Activated naive CD8-positive, alpha-beta T cell treated with anti-CD3 and anti-CD28 coated beads, Interleukin-2, amount 50 U/mL, for 24 hours (primary cell): ENCODE measurements at regions not wholly inside any gene's neighbourhood (a gene's known extent, or its start where the extent isn't known, plus 50 kb on each side); places are given as distances from the start of the nearest gene placed in this dataset.

Experiments used
- ATAC-seq: fragments of 150-1000 bp; cut with Tn5 transposase; one replicate; pipeline ENCODE4 v1.10.0; 2021
- DNase-seq: peaks from one replicate; pipeline ENCODE4 v3.0.0; 2021
- H3K27ac Mint-ChIP-seq: one replicate; pipeline ENCODE4 v1.8.0; 2021; ENCODE audit warnings: mild to moderate bottlenecking, mixed read lengths
- H3K27me3 Mint-ChIP-seq: one replicate; pipeline ENCODE4 v1.8.0; 2021; ENCODE audit warnings: mixed read lengths
- H3K36me3 Mint-ChIP-seq: one replicate; pipeline ENCODE4 v1.8.0; 2021; ENCODE audit warnings: low read depth, mixed read lengths
- H3K4me1 Mint-ChIP-seq: one replicate; pipeline ENCODE4 v1.8.0; 2021; ENCODE audit warnings: mixed read lengths
- H3K4me3 Mint-ChIP-seq: one replicate; pipeline ENCODE4 v1.8.0; 2021; ENCODE audit warnings: mild to moderate bottlenecking, moderate library complexity, mixed read lengths
- H3K9me3 Mint-ChIP-seq: one replicate; pipeline ENCODE4 v1.8.0; 2021; ENCODE audit warnings: mixed read lengths

- DNase-seq (peak; percentile 7), ATAC-seq (no peak)
- H3K9me3 Mint-ChIP-seq, result no peaks in the 10 kb centered on the region
- peaks cover 4% of the 10 kb centered on the region for H3K27me3 Mint-ChIP-seq
- no peak overlapping the region for H3K27ac Mint-ChIP-seq
- H3K4me1 Mint-ChIP-seq, result no peaks in the 10 kb centered on the region
- H3K4me3 Mint-ChIP-seq, result no peak overlapping the region
- no peaks in the 10 kb centered on the region for H3K36me3 Mint-ChIP-seq
These were observed 83.7 kb upstream of the ZNF469 start for GRCh38 chr16:88298833-88299745.

GRCh38 chr16:88299751-88300462 is 82.9 kb upstream of the ZNF469 start:
- Mint-ChIP-seq H3K27ac (no peak overlapping the region), H3K36me3 (no peaks in the 10 kb centered on the region), H3K4me1 (no peaks in the 10 kb centered on the region), H3K4me3 (no peak overlapping the region), H3K9me3 (no peaks in the 10 kb centered on the region), H3K27me3 (peaks cover 4% of the 10 kb centered on the region)
- ATAC-seq, result no peak
- DNase-seq, result no peak

GRCh38 chr16:88300463-88300835 is 82.3 kb upstream of the ZNF469 start:
- ATAC-seq, result no peak
- Mint-ChIP-seq H3K9me3 (peaks cover under 1% of the 10 kb centered on the region), H3K27ac (no peak overlapping the region), H3K4me3 (no peak overlapping the region), H3K4me1 (no peaks in the 10 kb centered on the region), H3K27me3 (peaks cover 4% of the 10 kb centered on the region), H3K36me3 (no peaks in the 10 kb centered on the region)
- no peak for DNase-seq

GRCh38 chr16:88301431-88301830 is 81.3 kb upstream of the ZNF469 start:
- Mint-ChIP-seq H3K4me1 (no peaks in the 10 kb centered on the region), H3K27me3 (peaks cover 2% of the 10 kb centered on the region), H3K9me3 (peaks cover 5% of the 10 kb centered on the region), H3K27ac (no peak overlapping the region), H3K36me3 (no peaks in the 10 kb centered on the region), H3K4me3 (no peak overlapping the region)
- no peak for DNase-seq
- no peak for ATAC-seq

GRCh38 chr16:88301886-88302285 is 80.9 kb upstream of the ZNF469 start:
- H3K36me3 Mint-ChIP-seq, result no peaks in the 10 kb centered on the region
- no peak overlapping the region for H3K27ac Mint-ChIP-seq
- H3K9me3 Mint-ChIP-seq, result peaks cover 5% of the 10 kb centered on the region
- H3K4me1 Mint-ChIP-seq, result no peaks in the 10 kb centered on the region
- H3K27me3 Mint-ChIP-seq, result no peaks in the 10 kb centered on the region
- DNase-seq (no peak), ATAC-seq (no peak)
- no peak overlapping the region for H3K4me3 Mint-ChIP-seq

- Mint-ChIP-seq H3K36me3 (no peaks in the 10 kb centered on the region), H3K27ac (no peak overlapping the region), H3K4me3 (no peak overlapping the region), H3K27me3 (no peaks in the 10 kb centered on the region), H3K9me3 (peaks cover 5% of the 10 kb centered on the region), H3K4me1 (no peaks in the 10 kb centered on the region)
- DNase-seq, result no peak
- no peak for ATAC-seq
These were observed 80.1 kb upstream of the ZNF469 start for GRCh38 chr16:88302666-88303065.

GRCh38 chr16:88303405-88303804 is 79.4 kb upstream of the ZNF469 start:
- H3K27ac Mint-ChIP-seq, result no peak overlapping the region
- H3K36me3 Mint-ChIP-seq, result no peaks in the 10 kb centered on the region
- ATAC-seq, result no peak
- no peaks in the 10 kb centered on the region for H3K27me3 Mint-ChIP-seq
- H3K9me3 Mint-ChIP-seq, result peaks cover 5% of the 10 kb centered on the region
- H3K4me1 Mint-ChIP-seq, result no peaks in the 10 kb centered on the region
- H3K4me3 Mint-ChIP-seq, result no peak overlapping the region
- no peak for DNase-seq

GRCh38 chr16:88303890-88304819 is 78.6 kb upstream of the ZNF469 start:
- H3K4me3 Mint-ChIP-seq, result no peak overlapping the region
- H3K36me3 Mint-ChIP-seq, result no peaks in the 10 kb centered on the region
- peaks cover 2% of the 10 kb centered on the region for H3K27me3 Mint-ChIP-seq
- H3K27ac Mint-ChIP-seq, result no peak overlapping the region
- peaks cover 5% of the 10 kb centered on the region for H3K9me3 Mint-ChIP-seq
- H3K4me1 Mint-ChIP-seq, result no peaks in the 10 kb centered on the region
- ATAC-seq (no peak), DNase-seq (no peak)

GRCh38 chr16:88305176-88305575 is 77.6 kb upstream of the ZNF469 start:
- ATAC-seq, result no peak
- no peaks in the 10 kb centered on the region for H3K4me1 Mint-ChIP-seq

GRCh38 chr16:88306411-88306810 is 76.3 kb upstream of the ZNF469 start:
- no peak overlapping the region for H3K27ac Mint-ChIP-seq
- H3K4me3 Mint-ChIP-seq, result no peak overlapping the region
- no peak for ATAC-seq

More at GRCh38 chr16:88305176-88305575, 77.6 kb upstream of the ZNF469 start:
- DNase-seq, result no peak
- Mint-ChIP-seq H3K4me3 (no peak overlapping the region), H3K36me3 (no peaks in the 10 kb centered on the region), H3K27me3 (peaks cover 2% of the 10 kb centered on the region), H3K9me3 (peaks cover 5% of the 10 kb centered on the region), H3K27ac (no peak overlapping the region)

GRCh38 chr16:88306860-88307545 is 75.8 kb upstream of the ZNF469 start:
- no peak for DNase-seq
- H3K27ac Mint-ChIP-seq, result no peak overlapping the region
- ATAC-seq, result no peak
- no peak overlapping the region for H3K4me3 Mint-ChIP-seq
- peaks cover 2% of the 10 kb centered on the region for H3K27me3 Mint-ChIP-seq
- H3K4me1 Mint-ChIP-seq, result no peaks in the 10 kb centered on the region
- peaks cover 8% of the 10 kb centered on the region for H3K9me3 Mint-ChIP-seq
- H3K36me3 Mint-ChIP-seq, result no peaks in the 10 kb centered on the region

More at GRCh38 chr16:88306411-88306810, 76.3 kb upstream of the ZNF469 start:
- no peak for DNase-seq
- H3K4me1 Mint-ChIP-seq, result no peaks in the 10 kb centered on the region
- peaks cover 5% of the 10 kb centered on the region for H3K9me3 Mint-ChIP-seq
- no peaks in the 10 kb centered on the region for H3K36me3 Mint-ChIP-seq
- peaks cover 2% of the 10 kb centered on the region for H3K27me3 Mint-ChIP-seq

- Mint-ChIP-seq H3K27ac (no peak overlapping the region), H3K36me3 (no peaks in the 10 kb centered on the region), H3K4me1 (no peaks in the 10 kb centered on the region), H3K4me3 (no peak overlapping the region), H3K27me3 (peaks cover 2% of the 10 kb centered on the region), H3K9me3 (peaks cover 13% of the 10 kb centered on the region)
- ATAC-seq (no peak), DNase-seq (no peak)
These were observed 74.2 kb upstream of the ZNF469 start for GRCh38 chr16:88308441-88309173.

- no peak for ATAC-seq
- no peaks in the 10 kb centered on the region for H3K4me1 Mint-ChIP-seq
- no peak overlapping the region for H3K4me3 Mint-ChIP-seq
- no peak for DNase-seq
- H3K9me3 Mint-ChIP-seq, result peaks cover 13% of the 10 kb centered on the region
- no peak overlapping the region for H3K27ac Mint-ChIP-seq
- H3K36me3 Mint-ChIP-seq, result no peaks in the 10 kb centered on the region
- H3K27me3 Mint-ChIP-seq, result peaks cover 2% of the 10 kb centered on the region
These were observed 73.4 kb upstream of the ZNF469 start for GRCh38 chr16:88309174-88309907.
